ENCODE measurements at regions not wholly inside any gene's neighbourhood (a gene's known extent, or its start where the extent isn't known, plus 50 kb on each side); places are given as distances from the start of the nearest gene placed in this dataset.

- no peak for DNase-seq
These were observed 460.1 kb upstream of the SALL3 start for GRCh38 chr18:78519394-78520062.

DNA sequence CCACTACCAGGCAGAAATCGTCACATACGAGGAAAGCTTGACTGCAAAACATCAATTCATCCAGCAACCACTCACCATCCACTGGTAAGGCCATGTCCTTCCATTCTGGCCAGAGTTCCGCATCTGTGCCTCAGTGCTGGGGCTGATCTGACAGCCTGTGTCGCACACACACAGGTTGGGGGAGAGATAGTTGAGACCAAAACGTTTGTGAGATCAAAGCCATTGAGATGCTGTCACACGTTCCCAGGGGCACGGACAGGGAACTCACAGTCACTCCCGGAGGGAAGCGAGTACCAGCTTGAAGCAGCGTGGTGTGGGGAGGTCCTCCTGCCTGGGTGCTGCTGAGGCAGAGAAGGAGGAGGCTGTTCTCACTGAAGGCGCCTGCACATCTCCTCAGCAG, 458.5 kb upstream of the SALL3 start:
- no peak for DNase-seq

- no peak for DNase-seq
These were observed 457.9 kb upstream of the SALL3 start for GRCh38 chr18:78521744-78522143.

GRCh38 chr18:78522507-78522906, 457.1 kb upstream of the SALL3 start:
- no peak for DNase-seq

DNA sequence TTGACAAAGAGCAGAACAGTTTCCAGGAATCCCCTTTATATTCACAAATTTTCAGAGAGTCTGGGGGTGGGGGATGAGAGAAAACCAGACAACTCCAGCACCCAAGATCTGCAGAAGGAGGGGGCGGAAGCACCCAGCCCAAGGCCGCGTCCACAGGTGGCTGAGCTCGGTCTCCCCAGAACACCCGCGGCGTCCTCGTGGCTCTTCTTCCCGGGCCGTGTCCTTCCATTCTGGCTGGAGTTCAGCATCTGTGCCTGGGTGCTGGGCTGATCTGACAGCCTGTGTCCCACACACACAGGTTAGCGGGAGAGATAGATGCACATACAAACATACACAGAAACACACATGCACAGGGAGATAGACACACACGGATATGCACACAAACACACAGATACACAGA, 455.8 kb upstream of the SALL3 start:
- DNase-seq, result no peak

GRCh38 chr18:78525366-78526111, 454.1 kb upstream of the SALL3 start:
- DNase-seq, result no peak

GRCh38 chr18:78526275-78526674, 453.3 kb upstream of the SALL3 start:
- DNase-seq, result no peak

DNA sequence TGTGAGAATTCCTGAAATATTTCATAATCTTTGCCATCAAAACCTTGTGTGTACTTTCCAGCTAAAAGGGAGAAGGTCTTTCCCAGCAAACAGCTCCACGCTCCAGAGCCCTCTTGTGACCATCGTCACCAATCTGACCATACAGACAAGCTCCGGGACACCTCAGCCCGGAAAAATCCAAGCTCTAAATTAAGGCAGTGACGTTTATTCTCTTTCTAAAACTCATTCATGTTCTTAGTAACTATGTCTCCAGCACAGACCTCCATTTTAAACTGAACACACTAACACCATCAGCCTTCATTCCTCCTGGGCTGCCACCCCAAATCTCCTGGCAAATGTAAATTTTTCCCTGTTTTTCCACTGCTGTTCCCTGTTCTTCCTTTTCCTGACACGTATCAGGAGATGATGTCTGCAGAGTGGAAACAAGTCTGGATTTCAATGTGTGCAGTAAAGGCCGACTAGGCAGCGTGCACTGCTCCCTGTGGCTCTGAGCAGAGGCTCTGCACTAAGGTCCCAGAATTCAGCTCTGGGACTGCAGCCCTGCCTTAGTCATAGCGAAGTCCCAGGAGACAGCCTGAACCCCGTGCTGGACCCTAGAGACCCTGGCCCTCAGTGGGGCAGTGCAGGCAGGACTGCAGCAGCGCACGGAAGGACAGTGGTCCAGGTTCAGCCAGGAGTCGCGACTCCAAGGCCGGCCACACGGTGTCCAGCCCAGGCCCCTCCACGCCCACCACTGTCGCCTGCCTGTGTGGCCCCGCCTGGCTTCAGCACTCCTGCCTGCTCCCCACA, 452.5 kb upstream of the SALL3 start:
- DNase-seq, result no peak

- no peak for DNase-seq
These were observed 451.6 kb upstream of the SALL3 start for GRCh38 chr18:78527984-78528383.

DNA sequence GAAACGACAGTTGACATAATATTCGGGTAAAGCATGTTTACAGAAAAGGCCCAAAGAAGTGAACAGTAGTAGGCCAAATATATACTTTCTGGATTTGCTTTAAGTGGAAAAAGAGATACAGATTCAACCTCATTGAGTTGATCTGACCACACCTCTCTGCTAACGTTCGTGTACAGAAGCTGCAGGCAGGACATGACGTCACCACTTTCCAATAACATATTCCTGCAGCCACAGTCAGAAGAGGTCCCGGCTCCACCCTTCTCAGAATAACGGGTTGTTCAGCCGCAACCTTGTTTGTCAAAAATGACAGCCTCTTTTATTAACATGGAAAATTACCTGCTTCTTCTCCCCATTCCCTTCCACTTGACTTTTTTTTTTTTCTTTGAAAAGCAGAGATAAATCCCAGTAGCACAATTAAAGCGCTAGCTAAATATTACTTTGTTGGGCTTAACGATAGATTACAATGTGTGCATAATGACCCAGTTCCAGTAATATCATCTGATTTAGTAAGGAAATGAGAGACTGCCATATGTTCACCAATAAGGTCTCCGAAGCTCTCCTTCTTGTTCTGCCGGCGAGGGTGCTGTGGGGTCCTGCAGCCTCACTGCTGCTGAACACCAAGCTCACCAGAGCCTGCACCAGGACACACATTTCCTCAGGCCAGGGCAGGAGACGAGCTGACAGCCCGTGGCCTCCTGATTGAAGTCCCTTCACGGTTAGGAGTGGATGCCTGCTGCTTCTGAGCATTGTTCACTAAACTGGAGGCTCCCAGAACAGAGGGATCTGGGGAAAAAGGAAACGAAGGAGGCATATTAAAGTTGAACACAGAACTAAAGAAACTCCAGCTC, 451.0 kb upstream of the SALL3 start:
- no peak for DNase-seq

GRCh38 chr18:78531637-78532036, 448.0 kb upstream of the SALL3 start:
- no peak for DNase-seq

- no peak for DNase-seq
These were observed 440.8 kb upstream of the SALL3 start for GRCh38 chr18:78538669-78539440.

DNA sequence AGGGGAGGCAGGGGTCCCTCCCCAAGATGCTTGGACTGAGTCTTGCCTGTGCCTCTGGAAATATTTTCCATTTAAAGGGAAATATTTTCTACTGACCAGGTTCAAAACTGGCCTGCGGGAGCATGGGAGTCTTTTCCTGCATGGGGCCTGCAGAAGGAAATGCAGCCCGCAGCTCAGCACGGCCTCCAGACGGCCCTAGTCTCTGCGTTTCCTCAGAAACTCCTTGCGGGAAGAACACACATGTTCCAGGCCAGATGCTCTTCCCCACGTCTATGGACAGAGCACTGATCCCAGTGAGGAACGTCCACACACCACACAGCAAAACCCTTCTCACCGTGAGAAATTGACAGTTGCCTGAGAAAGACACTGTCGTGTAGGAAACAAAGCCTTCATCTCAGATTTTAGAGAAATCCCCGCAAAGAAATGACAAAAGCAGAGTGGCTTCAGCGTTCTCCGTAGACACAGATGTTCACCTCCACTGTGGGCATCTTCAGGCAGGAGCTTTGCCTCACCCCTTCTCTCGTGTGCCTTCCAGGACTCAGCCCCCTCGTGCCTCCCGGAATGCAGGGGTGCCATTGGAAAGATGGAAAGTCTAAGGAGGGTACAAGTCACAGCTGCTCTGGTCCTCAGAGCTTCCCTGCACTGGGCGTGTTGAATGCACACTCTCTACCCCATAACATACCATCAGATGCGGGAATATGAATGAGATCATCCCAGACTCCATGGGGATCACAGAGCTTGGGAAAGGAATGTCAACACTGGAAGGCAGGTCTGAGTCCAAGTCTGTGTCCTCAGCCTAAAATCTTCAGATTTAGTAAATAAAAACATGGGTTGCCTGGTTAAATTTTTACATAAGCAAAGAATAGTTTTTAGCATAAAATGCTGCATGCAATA, 438.7 kb upstream of the SALL3 start:
- no peak for DNase-seq

DNA sequence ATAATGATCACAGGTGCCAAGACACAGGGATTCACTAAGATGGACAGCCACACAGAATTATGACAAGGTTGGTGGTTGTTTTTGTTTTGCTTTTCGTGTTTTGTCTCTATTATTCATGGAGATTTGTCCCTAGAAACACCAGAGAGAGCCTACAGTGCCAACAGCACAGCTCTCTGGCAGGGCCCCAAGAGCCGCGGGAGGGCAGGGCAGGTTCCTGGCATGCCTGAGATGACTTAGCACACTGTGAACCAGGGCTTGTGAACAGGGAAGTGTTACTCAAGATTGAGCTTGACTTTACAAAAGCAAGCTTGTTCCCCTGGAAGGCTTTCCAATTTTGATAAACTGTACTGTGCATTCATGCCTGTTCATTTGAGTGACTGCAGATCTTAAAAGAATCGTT, 437.4 kb upstream of the SALL3 start:
- no peak for DNase-seq

DNA sequence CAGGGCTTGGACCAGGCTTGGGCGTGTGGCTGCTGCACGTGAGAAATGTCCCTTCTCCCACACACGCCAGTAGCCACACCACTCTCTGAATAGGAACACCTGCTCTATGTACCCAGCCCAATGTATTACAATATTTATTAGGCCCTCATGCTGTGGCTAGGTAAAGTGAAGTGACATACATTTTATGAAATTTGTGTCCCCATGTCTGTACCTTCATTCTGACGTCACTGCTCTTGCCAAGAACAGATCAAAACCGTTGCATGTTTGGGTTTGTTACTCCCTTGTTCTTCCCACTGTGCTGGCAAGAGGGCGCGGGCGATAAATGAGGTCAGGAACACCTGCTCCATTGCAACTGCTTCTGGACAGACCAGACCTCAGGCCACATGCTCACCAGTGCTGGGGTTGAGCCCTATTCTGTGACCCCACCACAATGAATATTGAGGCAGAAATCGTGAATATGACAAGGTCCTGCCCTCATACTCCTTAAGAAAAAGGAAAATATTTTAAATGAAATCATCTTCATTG, 436.4 kb upstream of the SALL3 start:
- DNase-seq, result no peak

DNA sequence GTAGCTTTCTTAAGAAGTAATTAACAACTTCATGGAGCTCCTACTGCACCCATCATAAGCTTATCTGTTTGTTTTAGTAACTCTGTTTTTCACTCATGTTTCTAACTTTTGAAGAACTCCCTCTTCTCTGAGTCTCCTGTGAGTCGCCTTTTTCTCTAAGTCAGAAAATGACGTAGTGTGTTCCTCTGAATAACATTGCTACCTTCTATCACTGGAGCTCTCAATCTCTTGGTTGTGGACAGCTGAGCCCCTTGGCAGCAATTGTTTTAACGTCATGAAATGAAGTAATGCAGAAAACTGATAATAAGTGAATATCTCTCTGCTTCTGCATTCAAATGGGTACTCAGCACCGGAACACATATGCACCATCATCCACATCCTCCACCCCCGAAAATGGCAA, 433.3 kb upstream of the SALL3 start:
- DNase-seq, result no peak

- DNase-seq, result no peak
These were observed 431.8 kb upstream of the SALL3 start for GRCh38 chr18:78547817-78548216.

- DNase-seq, result no peak
These were observed 431.2 kb upstream of the SALL3 start for GRCh38 chr18:78548261-78549058.

- no peak for DNase-seq
These were observed 429.6 kb upstream of the SALL3 start for GRCh38 chr18:78549971-78550370.
